Putamen (tissue), 1 donor: ENCODE measurements at regions not wholly inside any gene's neighbourhood (a gene's known extent, or its start where the extent isn't known, plus 50 kb on each side); places are given as distances from the start of the nearest gene placed in this dataset.

Experiments
- DNase-seq: peaks from one replicate; pipeline ENCODE4 v3.0.0-alpha.2; 2016; ENCODE audit warnings: low spot score

- DNase-seq = no peak
Measured at GRCh38 chr18:70998490-70998889, 709.6 kb downstream of the SOCS6 start.

DNA sequence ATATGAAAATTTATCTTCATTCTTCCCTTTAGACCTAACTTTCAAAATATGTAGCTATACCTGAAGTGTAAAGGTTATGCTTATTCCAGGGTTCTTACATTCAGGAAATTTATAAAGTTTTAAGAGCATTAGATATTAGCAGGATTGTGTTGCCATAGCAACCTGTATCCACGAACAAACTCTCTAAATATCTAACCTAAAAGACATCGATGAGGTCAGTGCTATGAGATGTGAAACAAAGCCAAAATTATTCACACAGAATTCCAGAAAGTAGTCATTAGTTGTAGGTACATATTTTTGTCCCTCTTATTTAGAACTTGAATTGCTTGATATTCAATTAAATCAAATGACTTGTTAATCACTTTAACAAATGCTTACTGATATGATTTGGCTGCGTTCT, 705.3 kb downstream of the SOCS6 start:
- no peak for DNase-seq

- no peak for DNase-seq
Measured at GRCh38 chr18:70991577-70991976, 702.7 kb downstream of the SOCS6 start.

GRCh38 chr18:70985948-70986347, 697.1 kb downstream of the SOCS6 start:
- DNase-seq = no peak

- no peak for DNase-seq
Measured at GRCh38 chr18:70982292-70982691, 693.4 kb downstream of the SOCS6 start.

DNA sequence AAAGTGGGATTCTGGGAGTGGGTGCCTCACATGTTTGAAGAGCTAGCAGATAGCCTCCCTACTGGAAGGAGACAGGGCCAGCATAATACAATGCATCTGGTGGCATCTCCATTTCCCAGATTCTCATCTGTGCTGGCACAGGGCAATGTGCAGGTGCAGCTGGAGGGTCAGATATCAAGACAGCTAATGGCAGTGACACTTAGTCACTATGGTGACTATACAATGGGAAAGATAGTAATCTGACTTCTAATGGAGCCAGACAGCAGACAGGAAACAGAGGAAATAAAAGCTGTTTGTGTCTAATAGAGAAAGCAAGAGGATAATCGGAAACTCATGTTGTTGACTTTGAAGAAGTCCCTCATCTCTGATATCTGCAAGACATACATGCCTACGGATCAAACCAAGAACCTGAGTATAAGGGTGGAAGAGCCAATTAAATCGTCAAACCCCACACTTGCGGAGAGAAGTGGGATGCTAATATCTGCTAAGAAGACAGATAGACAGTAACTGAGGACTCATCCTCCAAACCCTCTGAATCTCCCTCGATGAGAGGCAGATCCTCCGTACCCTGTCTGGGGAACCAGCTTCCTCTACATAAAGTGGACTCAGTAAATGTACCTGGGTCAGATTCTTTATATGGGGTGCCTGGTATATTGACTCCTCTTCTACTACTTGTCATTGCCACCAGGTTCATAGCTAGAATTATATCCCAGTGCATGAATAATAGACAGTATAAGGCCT, 692.7 kb downstream of the SOCS6 start:
- no peak for DNase-seq

DNA sequence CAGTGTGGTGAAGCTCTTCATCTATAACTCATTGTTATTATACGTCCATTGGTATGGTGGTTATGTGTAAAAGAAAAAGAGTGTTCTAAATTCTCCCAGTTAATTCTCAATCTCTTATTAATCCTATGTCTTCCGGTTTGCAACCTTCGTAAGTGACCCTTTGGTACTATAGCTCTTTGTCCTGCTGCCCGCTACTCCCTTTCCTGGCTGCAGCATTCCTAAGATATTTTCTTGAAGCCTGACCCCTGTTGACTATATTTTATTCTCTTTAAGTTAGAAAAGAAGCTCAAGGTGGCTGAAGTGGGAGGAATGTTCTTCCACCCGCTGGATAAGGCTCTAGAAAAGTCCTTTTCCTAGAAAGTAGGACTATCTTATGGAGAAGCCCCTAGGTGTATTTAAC, 684.8 kb downstream of the SOCS6 start:
- no peak for DNase-seq

DNA sequence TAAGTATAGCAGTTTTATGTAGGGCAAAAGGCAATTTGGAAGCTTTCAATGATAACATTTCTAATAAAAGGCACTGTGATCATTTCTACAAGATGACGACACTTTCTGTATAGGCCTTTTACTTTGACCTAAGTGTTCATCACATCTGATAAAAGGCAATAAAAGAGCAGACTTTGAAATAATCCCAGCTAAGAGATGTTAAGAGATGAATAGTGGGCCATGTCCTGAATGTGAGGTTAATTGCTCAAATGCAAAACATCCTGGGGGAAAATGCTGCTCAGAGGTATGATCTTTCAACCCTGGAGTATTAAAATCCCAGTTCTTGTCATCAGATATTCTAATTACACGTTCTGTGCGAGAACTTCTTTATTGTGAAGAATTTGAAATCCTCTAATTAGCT, 677.6 kb downstream of the SOCS6 start:
- DNase-seq = no peak

DNA sequence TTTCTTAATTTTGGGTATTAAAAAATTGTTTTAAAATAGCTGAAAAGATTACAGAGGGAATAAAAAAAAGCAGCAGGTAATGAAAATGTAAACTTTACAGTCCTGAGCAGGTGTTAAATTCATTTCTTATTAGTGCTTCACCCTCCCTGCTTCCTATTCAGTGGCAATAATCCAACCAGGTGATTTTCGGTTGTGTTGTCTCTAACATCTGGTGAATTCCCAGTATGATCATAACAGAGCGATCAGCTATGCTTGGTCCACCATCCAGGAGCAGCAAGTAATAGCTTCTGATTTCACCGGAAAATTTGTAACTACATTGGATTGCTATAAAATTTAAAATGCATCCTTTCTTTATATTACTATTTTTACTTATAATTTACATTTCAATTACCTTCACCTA, 673.1 kb downstream of the SOCS6 start:
- no peak for DNase-seq

GRCh38 chr18:70956554-70956953, 667.7 kb downstream of the SOCS6 start:
- no peak for DNase-seq

DNA sequence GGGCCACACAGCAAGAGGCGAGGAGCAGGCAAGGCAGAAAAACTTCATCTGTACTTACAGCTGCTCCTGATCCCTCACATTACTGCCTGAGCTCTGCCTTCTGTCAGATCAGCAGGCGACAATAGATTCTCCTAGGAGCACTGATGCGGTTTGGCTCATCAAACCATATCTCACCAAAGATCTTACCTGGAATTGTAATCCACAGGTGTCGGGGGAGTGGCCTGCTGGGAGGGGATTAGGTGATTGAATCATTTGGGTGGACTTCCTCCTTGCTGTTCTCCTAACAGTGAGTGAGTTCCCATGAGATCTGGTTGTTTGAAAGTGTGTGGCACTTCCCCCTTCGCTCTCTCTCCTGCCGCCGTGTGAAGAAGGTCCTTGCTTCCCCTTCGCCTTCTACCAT, 647.3 kb downstream of the SOCS6 start:
- DNase-seq = no peak

DNA sequence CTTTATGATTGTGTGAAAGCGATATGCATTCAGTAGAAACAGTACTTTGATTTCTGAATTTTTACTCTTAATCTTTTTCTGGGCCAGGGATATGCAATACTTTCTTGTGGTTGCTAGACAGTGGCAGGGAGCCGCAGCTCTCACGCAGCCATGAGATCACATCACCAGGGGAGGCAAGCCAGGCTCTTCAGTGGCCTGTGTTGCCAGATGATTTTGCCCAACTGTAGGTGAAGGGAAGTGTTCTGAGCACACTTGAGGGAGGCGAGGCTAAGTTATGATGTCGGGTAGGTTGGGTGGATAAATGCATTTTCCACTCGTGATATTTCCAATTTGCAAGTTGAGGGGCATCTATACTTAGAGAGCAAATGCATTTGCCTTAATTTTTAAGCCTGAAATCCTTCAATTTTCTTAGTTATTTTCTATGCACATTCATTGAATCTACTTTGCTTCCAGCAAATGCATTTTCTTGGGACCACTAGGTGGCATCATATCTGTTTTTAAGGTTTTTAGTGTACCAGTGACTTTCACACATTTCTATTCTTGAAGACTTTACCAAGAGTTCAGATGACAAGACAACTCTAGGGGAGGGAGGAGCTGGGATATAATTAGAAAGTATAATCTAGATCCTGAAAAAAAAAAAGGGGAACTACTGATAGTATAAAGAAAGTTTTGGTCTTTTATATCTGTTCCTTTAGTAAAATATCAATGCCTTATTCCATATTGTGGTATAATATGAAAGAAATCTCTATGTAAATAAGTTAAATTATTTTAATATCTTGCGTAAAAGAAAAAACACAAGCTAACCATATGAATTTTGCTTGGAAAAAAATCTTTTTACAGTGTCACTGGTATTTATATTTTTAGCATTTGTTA, 643.3 kb downstream of the SOCS6 start:
- DNase-seq = peak; percentile 11

GRCh38 chr18:70920840-70921374, 632.1 kb downstream of the SOCS6 start:
- no peak for DNase-seq

- DNase-seq = peak; percentile 11
Measured at GRCh38 chr18:70907673-70908072, 618.8 kb downstream of the SOCS6 start.

DNA sequence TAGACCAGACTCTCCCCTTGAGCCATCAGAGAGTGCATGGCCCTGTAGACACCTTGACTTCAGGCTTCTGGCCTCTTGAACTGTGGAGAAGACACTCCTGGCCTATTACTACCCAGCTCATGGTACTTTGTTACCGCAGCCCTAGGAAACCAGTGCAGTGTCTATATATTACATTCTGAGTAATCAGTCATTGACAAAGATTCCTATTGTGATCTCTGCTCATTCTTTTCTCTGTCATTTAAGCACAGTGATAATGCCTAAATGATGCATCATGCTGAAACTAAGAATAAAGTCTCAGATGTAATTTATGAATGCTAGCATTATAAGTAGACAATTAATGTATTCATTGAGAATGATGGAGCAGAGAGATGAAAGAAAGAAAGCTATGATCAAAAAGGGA, 603.5 kb downstream of the SOCS6 start:
- DNase-seq = no peak

- DNase-seq = no peak
Measured at GRCh38 chr18:70870292-70870691, 581.4 kb downstream of the SOCS6 start.

GRCh38 chr18:70848329-70848728, 559.5 kb downstream of the SOCS6 start:
- DNase-seq = no peak

- no peak for DNase-seq
Measured at GRCh38 chr18:70840649-70841048, 551.8 kb downstream of the SOCS6 start.

- no peak for DNase-seq
Measured at GRCh38 chr18:70827632-70828031, 538.8 kb downstream of the SOCS6 start.

- no peak for DNase-seq
Measured at GRCh38 chr18:70826571-70826970, 537.7 kb downstream of the SOCS6 start.

- DNase-seq = no peak
Measured at GRCh38 chr18:70822691-70823090, 533.8 kb downstream of the SOCS6 start.

GRCh38 chr18:70822117-70822516, 533.3 kb downstream of the SOCS6 start:
- DNase-seq = no peak

GRCh38 chr18:70808481-70809056, 519.7 kb downstream of the SOCS6 start:
- no peak for DNase-seq
